HG03108 (cell line): ENCODE measurements at regions not wholly inside any gene's neighbourhood (a gene's known extent, or its start where the extent isn't known, plus 50 kb on each side); places are given as distances from the start of the nearest gene placed in this dataset.
A peak's percentile ranks its signal among the peaks of the same experiment; 100 is the strongest.
"Not testable (repeated sequence)": the region's sequence is repeated elsewhere in the genome, so short reads cannot be mapped to it uniquely, and the experiment has no call there.

ENCODE experiments used
- ATAC-seq: cut with Tn5 transposase; IDR thresholded peaks from one replicate; pipeline ENCODE4 v1.9.1; 2021; ENCODE audit warnings: moderate library complexity; ENCODE audit not compliant: unreplicated experiment

- ATAC-seq: no peak
Measured at GRCh38 chr16:85220125-85220839, 108.0 kb upstream of the CIBAR2 start.

GRCh38 chr16:85220964-85221731, 108.9 kb upstream of the CIBAR2 start:
- ATAC-seq: no peak

GRCh38 chr16:85221771-85222154, 109.5 kb upstream of the CIBAR2 start:
- no peak for ATAC-seq

GRCh38 chr16:85222155-85222863, 110.0 kb upstream of the CIBAR2 start:
- no peak for ATAC-seq

GRCh38 chr16:85225257-85225656, 113.0 kb upstream of the CIBAR2 start:
- no peak for ATAC-seq

- ATAC-seq: no peak
Measured at GRCh38 chr16:85225721-85226120, 113.4 kb upstream of the CIBAR2 start.

DNA sequence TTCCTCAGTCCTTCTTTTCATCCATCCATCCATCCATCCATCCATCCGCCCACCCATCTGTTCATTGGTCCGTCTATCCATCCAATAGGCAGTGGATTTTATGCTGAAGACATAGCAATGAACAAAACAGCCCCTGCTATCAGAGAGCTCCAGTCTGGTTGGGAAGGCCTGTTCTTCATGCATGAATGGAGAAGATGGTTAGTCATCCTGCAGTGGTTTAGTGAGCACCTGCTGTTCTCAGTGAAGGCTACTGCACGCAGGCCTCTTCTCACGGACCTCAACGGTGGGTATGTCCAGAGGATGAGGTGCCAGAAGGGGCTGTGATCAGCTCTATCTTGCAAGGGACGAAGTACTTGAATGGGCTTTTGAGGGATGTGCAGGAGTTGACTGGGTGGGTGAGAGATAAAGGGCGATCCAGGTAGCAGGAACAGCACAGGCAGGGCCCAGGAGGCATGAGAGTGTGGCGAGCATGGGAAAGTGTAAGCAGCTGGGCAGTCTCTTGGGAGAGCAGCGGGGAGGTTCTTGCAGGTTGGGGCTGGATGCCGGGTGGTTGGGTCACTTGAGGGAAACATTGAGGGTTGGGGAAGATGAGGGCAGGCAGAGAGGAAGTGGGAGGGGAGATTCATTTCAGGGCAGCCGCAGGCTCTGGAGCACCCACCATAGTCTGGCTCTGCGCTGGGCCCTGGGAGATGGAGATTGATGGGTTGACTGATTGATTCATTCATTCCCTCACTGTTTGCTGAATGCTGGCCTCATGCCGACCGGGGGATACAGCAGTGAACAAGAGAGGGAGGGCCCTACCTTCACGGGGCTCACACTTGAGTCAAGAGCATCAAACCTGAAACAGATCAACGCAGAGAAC, 115.0 kb upstream of the CIBAR2 start:
- peak; percentile 79 for ATAC-seq

DNA sequence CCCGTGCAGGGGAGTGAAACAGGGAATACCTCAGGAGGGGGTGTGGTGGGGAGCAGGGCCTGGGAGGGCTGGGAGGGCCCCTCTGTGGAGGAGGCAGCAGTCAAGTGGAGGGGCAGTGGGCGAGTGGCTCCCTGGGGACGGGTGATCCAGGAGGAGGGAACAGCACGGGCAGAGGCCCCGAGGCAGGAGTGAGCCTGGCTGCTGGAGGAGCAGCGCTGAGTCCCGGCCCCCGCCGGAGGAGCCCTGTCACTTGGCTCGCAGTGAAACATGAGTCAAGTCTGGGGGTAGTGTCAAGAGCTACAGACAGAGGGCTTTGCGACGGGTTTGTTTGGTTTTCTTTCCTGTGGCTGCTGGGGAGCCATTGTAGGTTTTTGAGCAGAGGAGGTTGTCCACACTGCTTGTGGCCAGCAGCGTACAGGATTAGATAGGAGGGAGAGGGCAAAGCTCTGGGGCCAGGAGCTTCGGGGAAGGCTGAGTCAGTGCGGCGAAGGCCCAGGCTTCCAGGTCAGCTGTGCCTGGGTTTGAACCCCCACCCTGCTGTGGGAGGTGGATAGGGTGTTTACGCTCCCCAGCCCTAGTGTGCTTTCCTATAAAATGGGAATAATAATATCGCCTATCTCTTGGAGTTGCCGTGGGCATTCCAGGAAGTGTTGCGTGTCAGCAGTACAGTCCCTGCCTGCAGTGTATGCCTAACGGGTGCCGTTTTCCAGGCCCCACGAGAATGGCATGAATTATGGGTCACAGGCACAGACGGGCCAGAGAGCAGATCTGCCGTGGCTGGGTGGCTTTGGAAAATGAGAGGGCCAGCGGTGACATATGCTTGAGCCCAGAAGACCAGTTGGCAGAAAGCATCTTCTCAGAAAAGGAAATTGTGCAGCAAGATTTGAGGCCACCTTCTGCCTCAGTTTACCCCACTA, 115.9 kb upstream of the CIBAR2 start:
- no peak for ATAC-seq

DNA sequence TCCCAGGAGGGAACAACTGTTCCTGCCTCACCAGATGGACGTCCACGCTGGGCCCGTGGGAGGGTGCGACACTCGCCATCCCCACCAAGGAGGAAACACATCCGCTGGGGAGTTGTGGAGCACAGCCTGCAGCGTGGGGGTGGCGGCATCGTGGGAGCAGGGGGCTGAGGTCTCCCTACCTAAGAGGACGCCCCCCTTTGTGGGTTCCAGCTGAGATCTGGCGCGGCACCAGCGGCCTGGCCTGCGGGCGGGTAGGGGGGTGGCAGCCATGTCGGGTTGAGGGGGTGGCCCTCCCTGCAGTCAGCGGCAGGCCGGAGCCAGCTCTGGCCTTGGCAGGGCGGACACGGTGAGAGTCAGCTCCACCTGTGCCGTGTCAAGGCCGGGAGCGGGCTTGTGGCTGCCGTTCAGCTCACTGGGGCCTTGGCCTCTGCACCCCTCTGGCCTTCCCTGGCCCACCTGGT, 116.7 kb upstream of the CIBAR2 start:
- no peak for ATAC-seq

DNA sequence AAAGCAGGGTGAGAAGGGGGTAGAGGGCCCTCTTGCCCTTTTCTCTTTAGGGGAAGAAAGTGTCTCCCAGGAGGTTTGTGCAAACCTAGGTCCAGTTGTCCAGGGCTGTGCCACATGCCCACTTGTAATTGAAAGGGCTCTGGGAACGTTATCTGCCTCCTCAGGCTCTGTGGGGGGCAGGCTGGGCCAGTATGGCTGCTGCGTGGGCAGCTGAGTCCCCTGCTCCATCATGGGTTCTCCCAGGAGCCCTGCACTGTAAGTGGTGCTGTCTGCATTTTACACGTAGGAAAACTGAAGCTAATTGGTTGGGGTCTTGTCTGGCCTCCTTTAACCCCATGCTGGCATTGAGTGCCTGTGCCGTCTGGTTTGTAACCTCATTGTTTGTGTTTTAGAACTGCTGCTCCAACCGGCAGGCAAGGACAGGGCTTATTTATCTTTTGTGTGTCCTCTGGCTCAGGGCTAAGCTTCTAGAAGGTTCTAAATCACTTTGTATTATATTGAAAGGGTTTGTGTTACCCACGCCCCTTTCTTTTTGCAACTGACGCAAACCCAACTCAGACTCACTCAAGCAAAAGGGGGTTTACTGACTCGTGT, 117.7 kb upstream of the CIBAR2 start:
- no peak for ATAC-seq

GRCh38 chr16:85230764-85231383, 118.6 kb upstream of the CIBAR2 start:
- not testable (repeated sequence) for ATAC-seq

- no peak for ATAC-seq
Measured at GRCh38 chr16:85231959-85232358, 119.7 kb upstream of the CIBAR2 start.

DNA sequence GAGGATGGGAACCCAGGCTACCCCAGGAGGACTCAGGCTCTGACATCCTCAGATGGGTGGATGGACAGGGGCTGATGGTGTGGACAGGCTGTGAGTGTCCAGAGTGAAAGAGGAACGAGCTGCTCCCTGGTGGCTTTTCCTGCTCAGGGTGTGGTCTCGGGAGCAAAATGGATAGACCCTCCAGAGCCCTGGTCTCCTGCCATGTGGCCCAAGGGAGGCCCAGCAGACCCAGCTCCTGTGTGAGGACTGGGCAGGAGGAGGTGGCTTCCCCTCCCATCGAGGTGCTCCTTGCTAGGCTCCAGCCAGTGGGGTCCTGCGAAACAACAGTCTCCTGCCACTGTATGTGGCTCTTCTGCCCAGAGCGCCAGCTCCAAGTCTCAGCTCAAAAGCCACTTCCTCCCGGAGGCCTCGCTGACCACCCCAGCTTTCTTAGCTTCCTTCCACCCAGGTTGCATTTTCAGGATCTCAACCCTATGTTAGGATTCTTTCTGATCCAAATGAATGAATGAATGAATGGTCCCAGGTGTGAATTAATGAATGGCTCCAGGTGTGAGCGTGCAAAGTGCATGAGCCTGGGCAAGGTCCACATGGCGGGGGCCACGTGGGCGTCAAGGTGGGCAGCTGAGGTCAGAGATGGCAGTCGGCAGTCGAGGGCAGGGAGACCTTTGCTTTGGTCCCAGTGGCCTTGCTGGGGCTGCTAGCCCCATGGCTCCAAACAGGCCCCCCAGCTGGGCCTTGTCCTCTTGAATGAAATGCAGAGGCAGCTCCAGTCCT, 120.3 kb upstream of the CIBAR2 start:
- no peak for ATAC-seq

DNA sequence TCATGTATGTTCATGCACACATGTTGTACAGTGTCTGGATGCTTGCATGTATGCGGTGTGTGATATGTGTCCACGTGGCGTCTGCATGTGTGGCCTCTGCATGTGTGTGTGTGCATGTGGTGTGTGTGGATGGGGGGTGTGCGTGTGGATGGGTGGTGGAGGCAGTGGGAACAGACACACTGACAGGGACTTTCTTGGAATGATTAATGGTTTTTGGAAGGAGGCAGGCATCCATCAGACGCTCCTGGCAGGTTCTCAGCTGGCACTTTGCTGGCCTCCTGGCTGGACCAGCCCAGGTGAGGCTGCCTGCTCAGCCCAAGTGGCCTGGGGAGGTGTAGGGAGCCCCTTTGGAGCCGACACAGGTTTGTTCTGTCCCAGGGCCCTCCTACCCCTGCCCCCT, 121.2 kb upstream of the CIBAR2 start:
- ATAC-seq: no peak

GRCh38 chr16:85234310-85235204, 122.3 kb upstream of the CIBAR2 start:
- ATAC-seq: no peak

DNA sequence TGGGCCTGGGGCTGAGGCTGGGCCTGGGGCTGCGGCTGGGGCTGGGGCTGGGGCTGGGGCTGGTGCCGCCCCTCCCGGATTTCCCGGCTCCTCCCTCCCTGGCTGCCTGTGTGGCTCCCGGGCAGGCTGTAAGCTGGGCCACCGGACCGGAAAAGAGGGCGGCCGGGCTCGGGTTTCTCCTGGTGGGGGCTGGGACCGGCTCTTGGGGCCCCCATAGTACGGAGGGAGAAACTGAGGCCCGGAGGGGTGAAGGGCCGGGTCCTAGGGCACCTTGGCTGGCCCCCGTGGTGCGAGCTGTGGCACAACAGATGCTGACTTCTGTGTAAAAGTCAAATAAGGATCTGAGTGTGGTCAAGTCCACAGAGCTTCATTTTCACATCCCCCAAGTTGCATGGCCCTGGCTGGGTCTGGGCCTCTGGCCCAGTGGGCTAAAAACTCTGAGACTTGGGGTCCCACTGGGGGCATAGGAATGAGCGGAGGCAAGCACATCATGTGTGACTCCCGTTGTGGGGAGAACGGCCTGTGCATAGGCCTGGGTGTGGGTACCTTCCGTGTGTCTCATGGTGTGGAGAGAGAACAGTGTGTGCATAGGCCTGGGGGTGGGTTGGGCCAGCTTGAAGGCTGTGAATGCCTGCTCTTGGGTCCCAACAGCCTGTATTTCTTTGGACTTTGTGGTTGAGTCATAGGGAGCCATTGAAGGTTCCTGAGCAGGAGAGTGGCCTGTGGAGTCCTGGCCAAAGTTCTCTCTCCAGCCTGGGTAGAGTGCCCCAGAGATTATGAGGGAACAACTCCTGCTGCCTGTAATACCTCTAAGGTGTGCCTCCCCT, 123.9 kb upstream of the CIBAR2 start:
- no peak for ATAC-seq
